Psoas muscle (tissue), 7 donors: ENCODE measurements at regions not wholly inside any gene's neighbourhood (a gene's known extent, or its start where the extent isn't known, plus 50 kb on each side); places are given as distances from the start of the nearest gene placed in this dataset.
A peak's percentile ranks its signal among the peaks of the same experiment; 100 is the strongest.
"Not testable (repeated sequence)": the region's sequence is repeated elsewhere in the genome, so short reads cannot be mapped to it uniquely, and the experiment has no call there.

Experiments used
- ATAC-seq, 4 donors: fragments of 200-7000 bp; cut with Tn5 transposase; one replicate each; pipeline ENCODE4 v1.9.1; 2020; ENCODE audit warnings: moderate library complexity in 3 of 4, mild to moderate bottlenecking in 2 of 4
- DNase-seq, 2 donors: peaks; one replicate each; pipeline ENCODE4 v3.0.0-alpha.2; 2020
- H3K27ac ChIP-seq: fragments of 200-600 bp; one replicate; pipeline ENCODE4 v1.8.0; 2022
- H3K27me3 ChIP-seq, 3 donors: fragments of 200-600 bp in 1 of 3; one replicate each; pipeline versions ENCODE4 v1.6.1 to v1.8.0; 2013 to 2022; ENCODE audit warnings: low read length in 2 of 3, mild to moderate bottlenecking in 2 of 3, moderate library complexity in 1 of 3; ENCODE audit not compliant: insufficient read depth in 3 of 3
- H3K36me3 ChIP-seq, 2 donors: fragments of 200-600 bp in 1 of 2; one replicate each; pipeline versions ENCODE4 v1.6.1 to v1.8.0; 2013 to 2022; ENCODE audit warnings: low read depth in 1 of 2, mild to moderate bottlenecking in 1 of 2, moderate library complexity in 1 of 2; ENCODE audit not compliant: insufficient read depth in 1 of 2
- H3K4me1 ChIP-seq: fragments of 200-600 bp; one replicate; pipeline ENCODE4 v1.8.0; 2022
- H3K4me3 ChIP-seq: fragments of 200-600 bp; one replicate; pipeline ENCODE4 v1.8.0; 2022; ENCODE audit warnings: mild to moderate bottlenecking
- H3K9me3 ChIP-seq: fragments of 200-600 bp; one replicate; pipeline ENCODE4 v1.8.0; 2022
- WGBS, 3 donors: extraction: QIAGEN DNeasy Blood & Tissue Kit; methylation state at CpG; one replicate each; pipeline versions ENCODE4 v1.1.6 to v1.1.7; 2013; 5-methylcytosine and 5-hydroxymethylcytosine counted together
- intact Hi-C, 2 donors: fragments of 100-400 bp; cut with DNase I; formaldehyde crosslinking; loops; one replicate each; pipeline versions ENCODE4 v1.11.0 to v1.14.2; 2022
- TF ChIP-seq, protein P1 (sequence below): fragments of 200-600 bp; IDR thresholded peaks from one replicate; pipeline ENCODE4 v1.8.0; 2022; ENCODE audit warnings: antibody characterized with exemption
- donor health status: healthy with polysubstance abuse.
- donor health status: DM: no; HTN: no; CAD: no; lungs with moderate emphysema.
- donor health status: Bipolar disorder and iron deficiency.
- donor health status: healthy.
- donor health status: DM: yes; HTN: yes; CAD: no.
- donor health status: DM: no; HTN: no; CAD: no.
- donor health status: DM: yes; HTN: yes; CAD: no.

DNA sequence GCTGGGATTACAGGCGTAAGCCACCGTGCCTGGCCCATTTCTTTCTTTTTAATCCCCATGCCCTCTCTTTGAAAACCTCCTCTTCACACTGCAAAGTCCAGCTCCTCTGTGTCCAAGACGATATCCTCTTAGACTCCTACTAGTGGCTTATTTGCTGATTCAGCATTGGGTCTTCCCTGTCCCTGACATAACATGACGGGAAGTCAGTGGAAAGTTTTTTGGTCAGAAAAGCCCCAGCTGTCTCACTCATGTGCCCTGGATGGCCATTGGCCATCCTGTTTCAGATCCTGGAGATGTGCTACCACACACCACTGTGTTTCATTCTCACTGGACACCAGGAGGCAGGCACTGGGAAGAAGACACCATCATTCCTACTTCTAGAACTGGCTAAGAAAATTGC lies 102.6 kb upstream of the MED13L start:
- 86 to 88% (median 87%) methylated on average over 4 of the region's 4 CpGs for WGBS, 3 donors
- no peaks in the 10 kb centered on the region for H3K4me1 ChIP-seq
- intact Hi-C loops = no loop called here
- H3K27ac ChIP-seq = no peak overlapping the region
- ATAC-seq (no peak), DNase-seq (no peak)
- no peaks in the 10 kb centered on the region for H3K36me3 ChIP-seq
- TF ChIP-seq, protein P1, sequence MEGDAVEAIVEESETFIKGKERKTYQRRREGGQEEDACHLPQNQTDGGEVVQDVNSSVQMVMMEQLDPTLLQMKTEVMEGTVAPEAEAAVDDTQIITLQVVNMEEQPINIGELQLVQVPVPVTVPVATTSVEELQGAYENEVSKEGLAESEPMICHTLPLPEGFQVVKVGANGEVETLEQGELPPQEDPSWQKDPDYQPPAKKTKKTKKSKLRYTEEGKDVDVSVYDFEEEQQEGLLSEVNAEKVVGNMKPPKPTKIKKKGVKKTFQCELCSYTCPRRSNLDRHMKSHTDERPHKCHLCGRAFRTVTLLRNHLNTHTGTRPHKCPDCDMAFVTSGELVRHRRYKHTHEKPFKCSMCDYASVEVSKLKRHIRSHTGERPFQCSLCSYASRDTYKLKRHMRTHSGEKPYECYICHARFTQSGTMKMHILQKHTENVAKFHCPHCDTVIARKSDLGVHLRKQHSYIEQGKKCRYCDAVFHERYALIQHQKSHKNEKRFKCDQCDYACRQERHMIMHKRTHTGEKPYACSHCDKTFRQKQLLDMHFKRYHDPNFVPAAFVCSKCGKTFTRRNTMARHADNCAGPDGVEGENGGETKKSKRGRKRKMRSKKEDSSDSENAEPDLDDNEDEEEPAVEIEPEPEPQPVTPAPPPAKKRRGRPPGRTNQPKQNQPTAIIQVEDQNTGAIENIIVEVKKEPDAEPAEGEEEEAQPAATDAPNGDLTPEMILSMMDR = no peak
- no peaks in the 10 kb centered on the region for H3K9me3 ChIP-seq
- H3K4me3 ChIP-seq = no peak overlapping the region
- H3K27me3 ChIP-seq = peaks cover 0 to 8% (median 0%) of the 10 kb centered on the region in 3 donors

DNA sequence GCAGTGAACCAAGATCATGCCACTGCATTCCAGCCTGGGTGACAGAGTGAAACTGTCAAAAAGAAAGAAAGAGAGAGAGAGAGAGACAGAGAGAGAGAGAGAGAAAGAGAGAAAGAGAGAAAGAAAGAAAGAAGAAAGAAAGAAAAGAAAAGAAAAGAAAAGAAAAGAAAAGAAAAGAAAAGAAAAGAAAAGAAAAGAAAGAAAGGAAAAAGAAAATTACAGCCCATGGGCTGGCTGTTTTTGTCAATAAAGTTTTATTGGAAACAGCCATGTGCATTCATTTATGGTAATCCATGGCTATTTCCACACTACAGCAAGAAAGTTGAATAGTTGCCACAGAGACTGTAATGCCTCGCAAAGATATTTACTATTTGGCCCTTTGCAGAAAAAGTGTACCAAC lies 103.2 kb upstream of the MED13L start:
- DNase-seq, H3K27me3 ChIP-seq, intact Hi-C loops, H3K27ac ChIP-seq, ATAC-seq, H3K4me1 ChIP-seq, H3K4me3 ChIP-seq, H3K36me3 ChIP-seq, H3K9me3 ChIP-seq: not testable (repeated sequence)
- WGBS, 3 donors = 91 to 93% (median 92%) methylated on average over 1 of the region's 1 CpG

DNA sequence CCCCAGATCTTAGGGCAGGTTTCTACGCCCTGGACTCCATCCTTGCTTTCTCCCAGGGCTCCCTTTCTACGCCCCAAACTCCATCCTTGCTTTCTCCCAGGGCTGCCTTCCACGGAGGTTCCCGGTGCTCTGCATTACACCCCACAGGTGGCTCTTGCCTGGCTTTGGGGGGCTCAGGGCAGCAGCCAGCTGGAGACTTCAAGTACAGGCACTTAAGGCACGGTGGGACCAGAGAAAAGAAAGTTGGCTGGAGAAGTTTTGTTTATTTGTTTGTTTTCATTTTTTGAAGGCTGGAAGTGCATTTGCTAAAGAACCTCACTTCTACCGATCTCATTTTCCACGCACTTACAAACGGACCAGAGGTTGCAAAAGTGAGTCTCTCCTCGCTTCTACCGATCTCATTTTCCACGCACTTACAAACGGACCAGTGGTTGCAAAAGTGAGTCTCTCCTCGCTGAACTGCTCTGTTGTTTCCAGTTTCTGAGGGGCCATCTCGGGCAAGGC lies 103.8 kb upstream of the MED13L start:
- no peak overlapping the region for H3K4me3 ChIP-seq
- 48 to 53% (median 49%) methylated on average over 14 of the region's 14 CpGs for whole genome bisulfite sequencing, 3 donors
- H3K9me3 ChIP-seq = no peaks in the 10 kb centered on the region
- H3K27ac ChIP-seq = no peak overlapping the region
- intact Hi-C loops = no loop called here
- TF ChIP-seq, protein P1 = no peak
- no peaks in the 10 kb centered on the region for H3K36me3 ChIP-seq
- no peak for ATAC-seq
- no peaks in the 10 kb centered on the region for H3K4me1 ChIP-seq
- no peak for DNase-seq
- H3K27me3 ChIP-seq = peaks cover 0 to 8% (median 0%) of the 10 kb centered on the region in 3 donors

DNA sequence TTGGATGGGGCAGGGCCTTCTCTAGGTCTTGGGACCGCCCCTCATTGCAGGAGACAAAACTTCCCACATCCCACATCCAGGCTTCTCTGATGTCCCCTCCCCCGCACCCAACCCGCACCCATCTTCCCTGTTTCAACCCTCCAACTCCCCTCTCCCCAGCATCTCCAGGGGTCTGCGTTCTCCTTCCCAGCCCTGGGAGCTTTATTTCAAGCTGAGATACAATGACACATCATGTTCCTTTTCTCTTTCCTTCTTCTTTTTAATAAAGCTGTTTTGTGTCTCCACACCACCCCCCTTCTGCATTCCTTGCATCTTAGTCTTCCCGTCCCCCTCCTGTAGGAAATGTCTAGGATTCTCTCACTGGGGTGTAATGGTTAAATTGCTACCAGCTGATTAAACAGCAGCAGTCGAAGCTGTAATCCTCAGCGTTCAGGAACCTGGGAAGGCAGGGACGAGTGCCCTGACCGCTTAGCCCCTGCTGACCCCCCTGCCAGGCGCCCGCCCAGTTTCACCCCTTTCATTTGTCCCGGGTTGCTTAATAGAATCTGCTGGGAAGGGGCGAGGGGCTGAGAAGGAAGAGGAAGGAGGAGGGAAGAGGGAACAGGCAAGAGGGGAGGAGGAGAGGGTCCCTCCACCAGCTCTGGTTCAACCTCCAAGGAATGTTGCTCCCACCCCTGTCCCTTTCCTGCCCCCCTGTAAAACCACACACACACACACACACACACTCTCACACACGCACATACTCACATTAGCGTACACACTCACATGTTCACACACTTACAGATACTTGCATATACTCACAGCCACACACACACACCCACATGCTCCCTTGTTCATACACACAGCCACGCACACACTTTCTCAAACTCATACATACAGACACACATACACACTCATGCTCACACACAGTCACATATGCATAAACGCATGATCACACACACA lies 104.5 kb upstream of the MED13L start:
- DNase-seq (no peak), ATAC-seq (no peak)
- Histone ChIP-seq H3K4me1 (no peaks in the 10 kb centered on the region), H3K27me3 (peaks cover 0 to 10% (median 0%) of the 10 kb centered on the region in 3 donors), H3K9me3 (no peaks in the 10 kb centered on the region), H3K4me3 (no peak overlapping the region), H3K36me3 (no peaks in the 10 kb centered on the region), H3K27ac (no peak overlapping the region)
- TF ChIP-seq, protein P1 = no peak
- WGBS, 3 donors = 52 to 60% (median 56%) methylated on average over 16 to 17 of the region's 17 CpGs
- intact Hi-C loops = no loop called here

DNA sequence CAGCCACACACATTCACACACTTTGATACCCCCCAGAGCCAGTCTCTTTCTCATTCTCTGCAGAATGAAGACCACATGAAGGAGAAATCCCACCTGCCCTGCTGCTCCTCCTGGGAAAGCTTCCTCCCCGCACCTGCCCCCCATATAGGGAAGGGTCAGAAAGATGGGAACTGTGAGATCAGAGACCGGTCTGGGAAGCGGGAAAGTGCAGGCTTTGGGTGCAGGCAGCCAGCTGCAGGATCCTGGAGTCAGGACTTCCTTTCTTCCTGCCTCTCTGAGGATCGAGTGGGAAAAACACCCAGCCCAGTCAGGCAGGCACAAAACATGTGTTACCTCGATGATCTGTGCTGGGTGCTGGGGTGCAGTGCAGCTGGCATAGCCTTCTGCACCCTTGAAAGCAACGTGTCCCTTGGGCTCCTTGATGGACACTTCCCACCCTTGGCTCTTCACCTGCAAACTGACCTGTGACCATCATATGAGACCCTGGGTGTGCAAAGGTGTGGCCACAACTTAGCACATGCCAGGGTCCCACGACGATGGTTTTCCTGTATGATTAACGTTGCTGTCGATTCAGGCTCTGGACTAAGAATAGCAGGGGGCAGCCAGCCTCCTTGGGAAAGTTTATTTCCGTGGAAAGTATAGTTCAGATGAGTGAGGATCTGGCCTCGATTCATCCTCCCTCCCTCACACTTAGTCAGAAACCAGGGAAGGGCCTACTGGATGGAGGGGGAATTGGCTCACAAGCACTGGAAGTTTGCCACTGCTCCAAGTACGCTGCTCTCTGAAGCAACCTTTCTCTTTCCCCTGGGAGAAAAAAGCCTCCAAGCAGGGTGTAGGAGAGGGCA lies 105.4 kb upstream of the MED13L start:
- Histone ChIP-seq H3K27me3 (peaks cover 0 to 10% (median 0%) of the 10 kb centered on the region in 3 donors), H3K36me3 (no peaks in the 10 kb centered on the region), H3K27ac (no peak overlapping the region), H3K4me1 (no peaks in the 10 kb centered on the region), H3K9me3 (no peaks in the 10 kb centered on the region), H3K4me3 (no peak overlapping the region)
- intact Hi-C loops = no loop called here
- WGBS, 3 donors = 28 to 38% (median 29%) methylated on average over 13 of the region's 13 CpGs
- peak in 3 of 4 donors; percentile 61 to 74 (median 68) for ATAC-seq
- TF ChIP-seq, protein P1 = no peak
- peak; percentile 67 to 74 for DNase-seq
